ENCODE measurements at regions not wholly inside any gene's neighbourhood (a gene's known extent, or its start where the extent isn't known, plus 50 kb on each side); places are given as distances from the start of the nearest gene placed in this dataset.

- TF ChIP-seq EZH2phosphoT487 (IDR thresholded peaks at IDR 0.05; ENCODE audit: low read length) (no peak), EZH2 (optimal IDR thresholded peaks at IDR 0.05; ENCODE audit: low read depth, low read length) (no peak)
- TF ChIP-seq, protein P1, sequence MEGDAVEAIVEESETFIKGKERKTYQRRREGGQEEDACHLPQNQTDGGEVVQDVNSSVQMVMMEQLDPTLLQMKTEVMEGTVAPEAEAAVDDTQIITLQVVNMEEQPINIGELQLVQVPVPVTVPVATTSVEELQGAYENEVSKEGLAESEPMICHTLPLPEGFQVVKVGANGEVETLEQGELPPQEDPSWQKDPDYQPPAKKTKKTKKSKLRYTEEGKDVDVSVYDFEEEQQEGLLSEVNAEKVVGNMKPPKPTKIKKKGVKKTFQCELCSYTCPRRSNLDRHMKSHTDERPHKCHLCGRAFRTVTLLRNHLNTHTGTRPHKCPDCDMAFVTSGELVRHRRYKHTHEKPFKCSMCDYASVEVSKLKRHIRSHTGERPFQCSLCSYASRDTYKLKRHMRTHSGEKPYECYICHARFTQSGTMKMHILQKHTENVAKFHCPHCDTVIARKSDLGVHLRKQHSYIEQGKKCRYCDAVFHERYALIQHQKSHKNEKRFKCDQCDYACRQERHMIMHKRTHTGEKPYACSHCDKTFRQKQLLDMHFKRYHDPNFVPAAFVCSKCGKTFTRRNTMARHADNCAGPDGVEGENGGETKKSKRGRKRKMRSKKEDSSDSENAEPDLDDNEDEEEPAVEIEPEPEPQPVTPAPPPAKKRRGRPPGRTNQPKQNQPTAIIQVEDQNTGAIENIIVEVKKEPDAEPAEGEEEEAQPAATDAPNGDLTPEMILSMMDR (IDR thresholded peaks at IDR 0.05; ENCODE audit: low read length), result no peak
- no peak for DNase-seq
- Histone ChIP-seq H3K27ac (ENCODE audit: low read length) (no peak overlapping the region), H3F3A (ENCODE audit: insufficient read depth, low read length) (no peaks in the 10 kb centered on the region), H3K9me2 (replicated peaks; ENCODE audit: insufficient read depth, low read length) (no peaks in the 10 kb centered on the region), H3K36me3 (replicated peaks; ENCODE audit: insufficient read depth, low read length) (no peaks in the 10 kb centered on the region), H3K9ac (ENCODE audit: low read length) (no peak overlapping the region), H3K79me2 (ENCODE audit: low read length) (no peaks in the 10 kb centered on the region), H2AFZ (ENCODE audit: low read length) (no peak overlapping the region), H3K4me1 (ENCODE audit: low read length) (peaks cover 24% of the 10 kb centered on the region), H3K4me3 (ENCODE audit: low read length) (no peak overlapping the region), H4K20me1 (ENCODE audit: insufficient read depth, low read length) (no peaks in the 10 kb centered on the region), H3K27me3 (replicated peaks; ENCODE audit: insufficient read depth, low read length) (no peaks in the 10 kb centered on the region), H3K4me2 (ENCODE audit: low read depth, low read length) (no peak overlapping the region), H3K9me3 (replicated peaks; ENCODE audit: insufficient read depth, low read length) (no peaks in the 10 kb centered on the region)
Observed at GRCh38 chr15:56804938-56805337, 71.6 kb upstream of the ZNF280D start.

GRCh38 chr15:56804279-56804678 is 71.0 kb upstream of the ZNF280D start:
- Histone ChIP-seq H3K9ac (ENCODE audit: low read length) (no peak overlapping the region), H3K27me3 (replicated peaks; ENCODE audit: insufficient read depth, low read length) (no peaks in the 10 kb centered on the region), H3K9me3 (replicated peaks; ENCODE audit: insufficient read depth, low read length) (no peaks in the 10 kb centered on the region), H3K79me2 (ENCODE audit: low read length) (no peaks in the 10 kb centered on the region), H3K36me3 (replicated peaks; ENCODE audit: insufficient read depth, low read length) (no peaks in the 10 kb centered on the region), H4K20me1 (ENCODE audit: insufficient read depth, low read length) (no peaks in the 10 kb centered on the region), H3F3A (ENCODE audit: insufficient read depth, low read length) (no peaks in the 10 kb centered on the region), H3K4me1 (ENCODE audit: low read length) (peaks cover 24% of the 10 kb centered on the region), H3K4me2 (ENCODE audit: low read depth, low read length) (peak overlapping the region; percentile 51), H3K27ac (ENCODE audit: low read length) (no peak overlapping the region), H3K4me3 (ENCODE audit: low read length) (peak overlapping the region; percentile 17), H3K9me2 (replicated peaks; ENCODE audit: insufficient read depth, low read length) (no peaks in the 10 kb centered on the region), H2AFZ (ENCODE audit: low read length) (peak overlapping the region; percentile 14; the same call in 1 of the 2 replicates)
- TF ChIP-seq EZH2phosphoT487 (IDR thresholded peaks at IDR 0.05; ENCODE audit: low read length) (no peak), EZH2 (optimal IDR thresholded peaks at IDR 0.05; ENCODE audit: low read depth, low read length) (no peak)
- TF ChIP-seq, protein P1 (IDR thresholded peaks at IDR 0.05; ENCODE audit: low read length), result no peak
- DNase-seq, result no peak

- Histone ChIP-seq H3K4me1 (ENCODE audit: low read length) (peaks cover 24% of the 10 kb centered on the region), H3K4me2 (ENCODE audit: low read depth, low read length) (no peak overlapping the region), H3K36me3 (replicated peaks; ENCODE audit: insufficient read depth, low read length) (no peaks in the 10 kb centered on the region), H3K9me3 (replicated peaks; ENCODE audit: insufficient read depth, low read length) (no peaks in the 10 kb centered on the region), H3K79me2 (ENCODE audit: low read length) (no peaks in the 10 kb centered on the region), H3K27me3 (replicated peaks; ENCODE audit: insufficient read depth, low read length) (no peaks in the 10 kb centered on the region), H3K27ac (ENCODE audit: low read length) (no peak overlapping the region), H3K4me3 (ENCODE audit: low read length) (no peak overlapping the region), H3K9ac (ENCODE audit: low read length) (no peak overlapping the region), H3K9me2 (replicated peaks; ENCODE audit: insufficient read depth, low read length) (no peaks in the 10 kb centered on the region), H4K20me1 (ENCODE audit: insufficient read depth, low read length) (no peaks in the 10 kb centered on the region), H2AFZ (ENCODE audit: low read length) (no peak overlapping the region), H3F3A (ENCODE audit: insufficient read depth, low read length) (no peaks in the 10 kb centered on the region)
- TF ChIP-seq, protein P1 (IDR thresholded peaks at IDR 0.05; ENCODE audit: low read length), result no peak
- no peak for TF ChIP-seq EZH2 (optimal IDR thresholded peaks at IDR 0.05; ENCODE audit: low read depth, low read length)
- TF ChIP-seq EZH2phosphoT487 (IDR thresholded peaks at IDR 0.05; ENCODE audit: low read length), result no peak
- no peak for DNase-seq
Observed at GRCh38 chr15:56802161-56802560, 68.9 kb upstream of the ZNF280D start.
